GDM1 (cell line): ENCODE measurements at regions not wholly inside any gene's neighbourhood (a gene's known extent, or its start where the extent isn't known, plus 50 kb on each side); places are given as distances from the start of the nearest gene placed in this dataset.
"Not testable (repeated sequence)": the region's sequence is repeated elsewhere in the genome, so short reads cannot be mapped to it uniquely, and the experiment has no call there.

Experiments used
- DNase-seq: peaks from one replicate; lab custom pipeline; 2025; lab: John Stamatoyannopoulos, UW

DNA sequence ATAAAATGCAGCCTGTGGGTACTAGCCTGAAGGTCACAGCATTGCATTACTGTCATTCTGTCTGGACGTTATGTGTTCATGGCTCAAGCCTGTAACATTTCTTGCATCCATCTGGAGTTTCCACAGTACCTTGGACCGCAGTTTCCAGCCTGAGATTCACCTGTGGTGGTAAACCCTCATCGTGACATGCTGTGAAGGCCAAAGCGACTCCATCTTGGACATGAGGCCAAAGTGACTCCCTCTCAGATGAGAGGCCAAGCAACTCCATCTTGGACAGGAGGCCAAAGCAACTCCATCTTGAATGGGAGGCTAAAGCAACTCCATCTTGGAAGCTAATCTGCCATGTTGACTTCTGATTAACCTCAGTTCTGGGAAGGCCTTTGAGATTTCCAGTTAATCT lies 257.7 kb upstream of the MYT1L start:
- no peak for DNase-seq

DNA sequence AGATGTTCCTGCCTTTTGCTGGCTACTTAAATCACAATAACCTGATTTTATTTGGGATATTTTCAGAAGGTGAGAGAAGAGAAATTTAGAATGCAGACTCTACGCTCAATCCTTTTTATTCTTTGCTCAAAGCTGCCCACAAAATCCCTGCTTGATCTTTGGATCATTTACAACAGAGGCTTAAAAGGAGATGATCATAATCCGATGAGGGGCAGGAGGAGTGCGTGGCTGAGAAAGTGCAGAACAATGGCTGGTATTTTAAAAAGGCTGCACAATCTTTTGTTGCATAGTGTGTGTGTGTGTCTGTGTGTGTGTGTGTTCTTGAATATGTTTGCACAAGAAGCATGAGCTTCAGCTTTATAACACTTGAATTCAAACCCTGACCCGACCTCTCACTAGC lies 256.3 kb upstream of the MYT1L start:
- no peak for DNase-seq

DNA sequence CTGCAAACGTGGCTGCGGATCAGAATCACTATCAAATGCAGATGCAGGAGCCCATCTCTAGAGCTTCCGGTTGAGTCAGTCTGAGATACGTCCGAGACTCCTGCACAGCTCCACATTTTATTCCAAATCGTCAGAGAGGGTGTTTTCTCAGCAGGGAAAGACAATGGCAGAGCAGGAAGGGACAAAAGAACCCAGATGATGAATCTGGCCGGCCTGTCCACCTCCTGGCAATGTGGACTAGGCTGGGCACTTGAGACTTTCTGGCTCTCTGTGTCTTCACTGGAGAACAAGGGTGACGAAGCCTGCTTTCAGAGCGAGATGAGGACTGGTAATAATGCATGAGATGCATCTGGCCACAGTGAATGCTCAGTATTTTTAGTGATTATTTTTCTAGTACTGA lies 255.9 kb upstream of the MYT1L start:
- DNase-seq = no peak

DNA sequence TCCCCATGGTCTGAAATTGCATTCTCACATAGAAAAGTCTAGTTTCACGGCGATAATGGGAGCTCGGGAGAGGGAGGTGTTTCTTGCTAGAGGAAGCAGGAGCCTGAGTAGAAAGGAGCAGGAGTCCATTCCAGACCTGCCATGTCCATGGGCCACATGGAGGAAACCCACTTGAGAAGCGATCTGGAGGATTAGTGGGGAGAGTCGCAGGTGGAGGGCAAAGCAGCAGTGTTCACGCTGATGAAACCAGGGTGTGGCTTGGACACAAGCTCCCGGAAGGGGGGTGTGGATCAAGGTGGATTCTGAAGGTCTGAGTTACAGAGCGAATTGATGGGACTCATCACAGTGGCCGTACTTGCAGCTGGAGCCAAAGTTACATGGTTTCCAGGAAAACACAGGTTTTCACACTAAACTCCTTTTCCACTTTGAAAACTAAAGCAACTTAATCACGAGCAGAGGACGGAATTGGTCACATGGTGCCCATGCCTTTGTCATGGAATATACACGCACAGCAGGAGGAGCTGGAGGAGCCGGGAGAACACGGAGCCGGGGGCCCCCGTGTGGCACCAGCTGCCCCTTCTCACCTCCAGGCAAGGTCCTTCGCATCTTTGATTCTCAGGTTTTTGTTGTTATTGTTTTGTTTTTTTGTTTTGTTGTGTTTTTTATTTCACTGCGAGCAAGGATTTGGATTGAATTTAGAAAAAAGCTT lies 255.1 kb upstream of the MYT1L start:
- DNase-seq = no peak

DNA sequence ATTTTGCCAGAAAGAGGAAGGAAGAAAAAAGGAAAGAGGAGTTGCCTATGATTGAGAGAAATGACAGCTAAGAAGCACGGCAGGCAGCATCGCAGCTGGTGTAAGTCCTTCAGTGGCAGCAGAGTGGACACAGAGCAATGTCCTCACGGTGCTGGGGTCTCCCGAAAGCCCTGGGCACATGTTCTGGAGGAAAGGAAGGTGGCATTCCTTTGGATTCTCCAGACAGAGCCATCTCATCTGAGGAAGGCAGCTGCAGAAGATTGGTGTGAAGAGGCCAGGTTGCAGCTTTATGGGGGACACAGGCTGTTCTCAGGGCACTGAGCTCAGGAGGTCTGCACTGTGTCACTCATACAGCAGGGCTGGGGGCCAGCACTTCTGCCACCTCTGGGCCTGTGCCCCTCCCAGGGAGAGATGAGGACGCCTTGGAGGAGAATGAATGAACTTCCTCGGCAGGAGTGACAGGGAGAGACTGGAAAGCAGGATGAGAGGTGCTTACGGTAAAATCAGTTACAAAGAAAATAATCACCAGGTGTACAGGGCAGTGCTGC lies 252.0 kb upstream of the MYT1L start:
- DNase-seq = no peak

DNA sequence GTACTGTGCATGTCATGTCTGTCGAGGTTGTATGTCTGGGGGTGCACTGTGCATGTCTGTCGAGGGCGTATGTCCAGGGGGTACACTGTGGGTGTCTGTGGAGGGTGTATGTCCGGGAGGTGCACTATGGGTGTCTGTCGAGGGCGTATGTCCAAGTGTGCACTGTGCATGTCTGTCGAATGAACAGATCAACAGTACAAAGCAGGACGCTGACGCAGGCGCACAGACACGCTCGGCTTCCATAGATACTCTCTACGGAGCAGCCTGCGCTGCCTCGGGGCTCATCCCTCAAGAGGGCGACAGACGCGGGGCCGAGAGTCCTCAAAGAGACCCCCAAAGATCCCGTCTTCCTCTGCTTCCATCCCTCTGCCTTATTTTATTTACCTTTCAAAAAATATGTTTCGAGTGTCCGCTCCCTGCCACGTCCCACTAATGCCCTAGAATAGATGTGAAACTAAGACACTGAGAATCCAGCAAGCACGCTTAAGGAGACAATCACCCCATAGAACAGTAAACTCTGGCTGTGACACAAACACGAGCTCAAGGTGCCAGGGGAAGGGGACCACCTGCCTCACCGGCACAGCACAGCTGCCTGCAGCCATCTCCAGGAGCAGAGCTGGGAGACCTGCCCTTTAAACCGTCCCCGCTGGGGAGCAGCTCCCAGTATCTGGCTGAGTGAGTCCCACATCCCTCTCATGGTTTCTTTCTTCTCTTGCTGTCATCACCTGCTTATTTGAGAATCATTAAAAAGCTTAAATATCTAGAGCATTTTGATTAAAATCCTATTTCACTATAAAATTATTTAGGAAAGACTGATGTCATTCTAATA lies 250.5 kb upstream of the MYT1L start:
- no peak for DNase-seq

DNA sequence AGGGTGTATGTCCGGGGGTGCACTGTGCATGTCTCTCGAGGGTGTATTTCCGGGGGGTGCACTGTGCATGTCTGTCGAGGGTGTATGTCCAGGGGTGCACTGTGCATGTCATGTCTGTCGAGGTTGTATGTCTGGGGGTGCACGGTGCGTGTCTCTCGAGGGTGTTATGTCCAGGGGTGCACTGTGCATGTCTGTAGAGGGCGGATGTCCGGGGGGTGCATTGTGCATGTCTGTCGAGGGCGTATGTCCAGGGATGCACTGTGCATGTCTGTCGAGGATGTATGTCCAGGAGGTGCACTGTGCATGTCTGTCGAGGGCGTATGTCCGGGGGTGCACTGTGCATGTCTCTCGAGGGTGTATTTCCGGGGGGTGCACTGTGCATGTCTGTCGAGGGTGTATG lies 249.8 kb upstream of the MYT1L start:
- DNase-seq = not testable (repeated sequence)

DNA sequence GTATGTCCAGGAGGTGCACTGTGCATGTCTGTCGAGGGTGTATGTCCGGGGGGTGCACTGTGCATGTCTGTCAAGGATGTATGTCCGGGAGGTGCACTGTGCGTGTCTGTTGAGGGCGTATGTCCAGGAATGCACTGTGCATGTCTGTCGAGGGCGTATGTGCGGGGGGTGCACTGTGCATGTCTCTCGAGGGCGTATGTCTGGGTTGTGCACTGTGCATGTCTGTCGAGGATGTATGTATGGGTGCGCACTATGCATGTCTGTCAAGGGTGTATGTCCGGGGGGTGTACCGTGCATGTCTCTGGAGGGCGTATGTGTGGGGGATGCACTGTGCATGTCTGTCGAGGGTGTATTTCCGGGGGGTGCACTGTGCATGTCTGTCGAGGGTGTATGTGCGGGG lies 249.3 kb upstream of the MYT1L start:
- DNase-seq = no peak

DNA sequence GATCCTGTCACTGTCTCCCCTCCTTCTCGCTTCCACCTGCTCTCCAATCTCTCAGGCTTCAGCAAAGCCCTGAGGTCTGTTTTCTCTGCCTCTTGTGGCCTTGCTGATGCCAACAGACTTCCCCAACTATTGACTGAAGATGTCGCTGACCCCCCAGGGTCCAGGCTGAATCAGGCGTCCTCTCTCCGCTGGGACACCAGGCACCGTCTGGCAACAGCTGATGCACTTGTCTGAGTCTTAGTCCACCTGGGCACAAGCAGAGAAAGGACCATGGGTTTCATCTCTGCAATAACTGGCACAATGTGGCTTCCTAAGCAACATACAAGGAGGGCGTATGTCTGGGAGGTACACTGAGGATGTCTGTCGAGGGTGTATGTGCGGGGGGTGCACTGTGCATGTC lies 248.7 kb upstream of the MYT1L start:
- DNase-seq = no peak

DNA sequence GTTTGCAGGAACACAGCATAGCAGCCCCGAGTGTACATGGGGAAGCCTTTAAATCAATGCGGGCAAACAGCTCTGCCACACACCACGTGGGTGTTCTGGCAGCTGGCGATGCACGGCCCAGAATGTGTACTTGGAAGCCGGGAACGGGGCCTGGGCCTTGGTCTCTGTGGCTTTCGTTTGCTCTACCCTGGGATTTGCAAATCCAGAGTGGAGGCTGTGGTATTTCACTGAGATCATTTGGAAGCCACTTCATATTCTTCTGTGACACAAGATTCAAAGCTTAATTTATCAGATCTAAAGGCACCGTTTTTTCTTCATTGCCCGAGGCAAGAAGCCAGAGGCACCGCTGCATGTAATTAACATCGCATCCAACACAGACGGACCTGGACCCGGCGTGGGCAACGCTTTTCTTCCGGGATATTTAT lies 246.3 kb upstream of the MYT1L start:
- DNase-seq = no peak

DNA sequence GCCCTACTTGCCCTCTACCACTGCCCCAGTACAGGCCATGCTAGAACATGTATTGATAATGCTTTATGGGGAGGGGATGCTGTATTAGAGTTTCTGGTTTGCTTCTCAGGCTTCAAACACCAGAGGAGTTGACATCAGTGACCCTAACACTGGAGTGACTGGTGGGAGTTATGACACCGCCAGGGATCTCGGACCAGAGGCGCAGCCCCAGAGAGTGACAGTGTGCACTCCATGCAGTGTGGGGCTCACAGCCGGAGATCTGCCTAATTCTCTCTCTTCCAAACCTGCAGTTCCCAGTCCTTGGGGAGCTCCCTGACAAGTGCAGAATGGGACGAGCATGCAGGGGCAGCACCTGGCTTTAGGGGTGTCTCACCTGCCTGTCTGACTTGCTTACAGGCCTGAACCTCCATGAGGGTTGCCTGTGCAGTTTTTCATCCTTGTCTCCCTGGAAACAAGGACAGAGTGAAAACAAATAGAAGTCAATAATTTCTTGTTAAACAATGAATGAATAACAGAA lies 244.9 kb upstream of the MYT1L start:
- DNase-seq = no peak

DNA sequence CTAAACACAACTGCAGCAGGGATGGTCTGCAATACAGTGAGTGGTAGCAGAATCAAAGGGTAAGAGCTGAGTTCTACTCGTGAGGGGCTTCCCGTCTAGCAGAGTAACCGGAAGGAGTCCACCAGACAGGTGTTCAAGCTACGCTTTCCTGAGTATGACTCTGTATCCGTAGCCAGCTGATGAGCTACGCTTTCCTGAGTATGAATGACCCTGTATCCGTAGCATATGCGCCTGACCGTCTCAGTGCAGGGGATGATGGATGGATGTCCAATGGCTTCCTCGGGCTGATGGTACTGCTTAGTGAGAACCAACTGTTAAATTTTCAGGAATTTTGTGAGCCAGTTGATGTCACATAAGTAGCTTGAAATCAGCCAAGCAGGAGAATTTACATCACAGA lies 244.1 kb upstream of the MYT1L start:
- DNase-seq = no peak

DNA sequence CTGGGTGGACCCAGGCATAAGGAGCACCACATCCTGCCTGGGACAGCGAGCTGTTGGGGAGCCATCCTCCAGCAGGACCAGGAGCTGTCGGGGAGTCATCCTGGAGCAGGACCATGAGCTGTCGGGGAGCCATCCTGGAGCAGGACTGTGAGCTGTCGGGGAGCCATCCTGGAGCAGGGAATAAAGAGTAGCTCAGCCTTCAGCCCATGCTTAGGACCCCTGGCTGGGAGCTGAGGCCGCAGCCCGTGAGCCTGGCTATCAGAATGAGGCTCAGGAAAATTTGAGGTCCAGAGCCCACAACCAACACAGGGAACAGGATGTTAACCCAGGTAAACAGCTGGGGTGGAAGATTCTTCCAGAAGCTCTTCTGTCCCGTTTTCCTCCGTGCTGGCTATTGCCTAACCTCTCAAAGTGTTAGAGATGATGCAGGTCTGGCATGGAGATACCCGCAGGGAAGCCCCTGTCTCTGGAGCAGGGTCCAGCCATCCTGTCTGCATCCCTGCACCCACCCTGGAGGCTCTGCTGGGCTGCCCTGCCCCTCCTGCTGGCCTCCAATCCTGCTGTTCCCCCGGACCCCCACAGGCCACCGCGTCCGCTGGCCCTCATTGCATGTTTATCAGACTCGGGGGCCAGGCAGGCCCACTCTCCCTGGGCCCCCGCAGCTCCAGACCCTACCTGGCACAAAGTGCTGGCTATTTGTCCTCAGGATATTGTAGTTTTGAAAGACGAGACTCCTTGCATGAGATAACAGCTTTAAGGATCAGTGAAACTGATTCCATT lies 243.5 kb upstream of the MYT1L start:
- no peak for DNase-seq

DNA sequence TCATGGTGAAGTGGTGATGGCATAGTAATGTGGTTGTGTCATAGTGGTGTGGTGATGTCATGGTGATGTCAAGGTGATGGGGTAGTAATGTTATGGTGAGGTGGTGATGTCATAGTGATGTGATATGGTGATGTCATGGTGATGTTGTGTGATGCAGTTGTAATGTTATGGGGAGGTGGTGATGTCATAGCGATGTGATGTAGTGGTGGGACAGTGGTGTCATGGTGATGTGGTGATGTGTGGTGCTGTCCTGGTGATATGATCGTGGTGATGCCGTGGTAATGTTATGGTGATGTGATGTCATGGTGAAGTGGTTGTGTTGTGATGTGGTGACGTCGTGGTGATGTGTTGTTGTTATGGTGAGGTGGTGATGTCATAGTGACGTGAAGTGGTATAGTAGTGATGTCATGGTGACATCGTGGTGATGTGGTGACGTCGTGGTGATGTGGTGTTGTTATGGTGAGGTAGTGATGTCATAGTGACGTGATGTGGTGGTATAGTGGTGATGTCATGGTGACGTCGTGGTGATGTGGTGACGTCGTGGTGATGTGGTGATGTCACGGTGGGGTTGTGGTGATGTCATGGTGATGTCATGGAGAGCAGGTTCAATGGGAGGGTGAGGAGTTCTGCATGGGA lies 242.7 kb upstream of the MYT1L start:
- no peak for DNase-seq

DNA sequence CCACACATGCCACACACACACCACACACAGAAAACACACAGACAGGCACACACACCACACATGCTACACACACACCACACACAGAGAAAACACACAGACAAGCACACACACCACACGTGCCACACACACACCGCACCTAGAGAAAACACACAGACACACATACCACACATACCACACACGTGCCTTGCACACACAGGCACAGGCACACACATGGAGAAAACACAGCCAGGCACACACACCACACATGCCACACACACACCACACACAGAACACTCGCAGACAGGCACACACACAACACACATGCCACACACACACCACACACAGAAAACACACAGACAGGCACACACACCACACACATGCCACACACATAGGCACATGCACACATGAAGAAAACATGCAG lies 242.1 kb upstream of the MYT1L start:
- DNase-seq = no peak

DNA sequence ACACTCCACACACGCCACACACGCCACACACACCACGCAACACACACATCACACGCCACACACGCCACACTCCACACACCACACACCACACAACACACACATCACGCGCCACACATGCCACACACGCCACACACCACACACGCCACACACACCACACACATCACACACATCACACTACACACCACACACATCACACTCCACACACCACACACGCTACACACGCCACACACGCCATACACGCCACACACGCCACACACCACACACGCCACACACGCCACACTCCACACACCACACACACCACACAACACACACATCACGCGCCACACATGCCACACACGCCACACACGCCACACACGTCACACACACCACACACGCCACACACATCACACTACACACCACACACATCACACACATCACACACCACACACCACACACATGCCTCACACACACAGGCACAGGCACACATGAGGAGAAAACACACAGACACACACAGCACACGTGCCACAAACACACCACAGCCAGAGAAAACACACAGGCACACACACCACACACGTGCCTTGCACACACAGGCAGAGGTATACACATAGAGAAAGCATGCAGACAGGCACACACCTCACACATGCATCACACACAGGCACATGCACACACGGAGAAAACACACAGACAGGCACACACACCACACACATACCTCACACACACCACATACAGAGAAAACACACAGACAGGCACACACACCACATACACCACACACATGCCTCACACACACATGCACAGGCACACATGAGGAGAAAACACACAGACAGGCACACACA lies 241.5 kb upstream of the MYT1L start:
- no peak for DNase-seq

DNA sequence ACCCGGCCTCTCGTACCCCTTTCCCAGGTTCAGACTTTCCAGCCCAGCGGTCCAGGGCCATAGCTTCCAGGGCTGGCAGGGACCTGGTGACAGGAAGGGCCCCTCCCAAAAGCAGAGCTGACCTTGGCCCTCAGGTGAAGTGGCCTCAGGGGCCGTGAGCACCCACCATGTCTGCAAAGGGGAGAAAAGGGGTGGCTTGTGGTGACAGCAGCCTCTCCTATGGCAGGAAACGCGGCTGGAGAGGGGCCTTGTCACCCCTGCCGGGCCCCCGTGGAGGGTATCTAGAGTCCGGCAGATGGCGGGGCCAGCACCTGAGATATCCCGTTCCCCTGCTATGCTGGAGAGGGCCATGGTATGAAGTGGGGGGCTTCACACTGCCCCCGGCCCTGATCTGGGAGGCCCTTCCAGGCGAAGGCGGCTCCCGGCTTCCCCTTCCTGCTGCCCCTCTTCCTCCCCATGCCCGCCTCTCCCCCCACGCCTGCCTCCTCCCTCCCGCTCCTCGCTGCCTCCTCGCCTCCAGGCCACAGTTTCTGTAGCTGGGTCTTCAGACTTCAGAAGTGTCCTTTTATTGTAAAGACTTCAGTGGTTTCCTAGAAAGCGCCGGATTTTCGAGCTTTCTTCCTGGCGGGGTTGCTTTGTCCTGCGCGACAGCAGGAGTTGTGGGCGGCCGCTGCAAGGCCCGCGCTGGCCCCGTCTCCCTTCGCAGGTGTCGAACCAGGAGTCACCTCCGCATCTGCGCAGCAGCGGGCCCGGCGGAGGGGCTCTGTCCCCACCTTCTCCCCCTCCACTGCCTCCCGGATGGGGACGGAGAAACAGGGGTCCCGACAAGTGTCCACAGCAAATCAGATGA lies 240.5 kb upstream of the MYT1L start:
- DNase-seq = no peak

DNA sequence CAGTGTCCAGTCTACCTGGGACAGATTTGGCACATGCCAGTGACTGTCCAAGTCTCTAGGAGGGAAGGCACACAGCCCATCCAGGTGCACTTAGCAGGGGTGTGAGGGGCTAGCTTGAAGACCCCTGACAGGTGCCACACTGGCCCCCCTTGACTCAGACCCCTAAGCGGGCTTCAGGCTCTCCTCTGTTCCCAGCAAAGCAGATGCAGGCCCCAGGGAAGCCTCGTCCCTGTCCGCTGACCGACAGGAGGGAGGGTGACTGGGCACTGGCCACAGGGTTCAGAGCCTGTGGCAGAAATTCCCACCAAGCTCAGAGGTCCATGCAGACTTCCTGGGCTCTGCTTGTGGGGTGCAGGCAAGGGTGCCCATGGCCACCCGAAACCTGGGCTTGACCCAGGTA lies 239.8 kb upstream of the MYT1L start:
- DNase-seq = no peak

DNA sequence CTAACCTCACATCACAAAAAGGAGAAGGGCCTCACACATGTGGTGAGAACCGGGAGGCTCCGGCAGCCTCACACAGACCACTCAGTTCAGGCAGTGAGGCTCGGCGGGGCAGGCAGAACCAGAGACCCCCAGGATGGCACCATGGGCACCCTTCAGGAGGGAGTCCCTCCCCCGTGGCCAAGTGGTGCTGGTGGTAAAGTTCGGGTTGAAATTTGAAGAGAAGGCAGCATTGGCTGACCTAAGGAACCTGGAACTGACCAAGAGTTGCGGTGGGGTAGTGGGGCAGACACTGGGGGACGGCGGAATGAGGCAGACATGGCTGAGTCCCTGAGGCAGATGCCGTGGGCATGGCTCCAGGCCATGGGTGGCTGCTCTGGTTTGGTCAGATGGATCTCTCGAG lies 239.3 kb upstream of the MYT1L start:
- no peak for DNase-seq

DNA sequence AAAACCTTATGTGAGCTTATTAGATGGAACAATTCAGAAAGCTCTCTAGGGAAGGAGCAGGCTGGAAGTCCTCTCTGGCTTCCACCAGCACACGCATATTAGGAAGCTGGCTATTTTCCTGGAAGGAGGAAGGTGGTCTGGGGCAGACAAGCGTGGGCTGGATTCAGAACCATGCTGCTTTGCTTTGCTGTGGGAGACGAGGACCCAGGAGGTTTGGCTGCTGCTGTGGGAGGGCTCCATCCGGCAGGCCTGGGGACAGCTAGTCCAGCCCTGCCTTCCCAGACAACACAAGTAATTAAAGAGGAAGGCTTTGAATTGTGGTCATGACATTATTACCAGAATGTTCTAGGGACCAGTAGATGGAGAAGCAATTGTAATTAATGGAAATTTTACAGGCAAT lies 238.8 kb upstream of the MYT1L start:
- no peak for DNase-seq
